K562 (cell line): ENCODE measurements at regions not wholly inside any gene's neighbourhood (a gene's known extent, or its start where the extent isn't known, plus 50 kb on each side); places are given as distances from the start of the nearest gene placed in this dataset.
"Not testable (repeated sequence)": the region's sequence is repeated elsewhere in the genome, so short reads cannot be mapped to it uniquely, and the experiment has no call there.

Source experiments
- ATAC-seq: fragments of 200-7000 bp; cut with Tn5 transposase; 3 replicates; pipeline ENCODE4 v1.9.1; 2020; ENCODE audit warnings: moderate library complexity
- BruUV-seq: library from RNA; stranded (reverse); fragments of 400-500 nt; replicated peaks from 2 replicates; lab custom pipeline; 2021; lab: Mats Ljungman, UMichigan
- CTCF ChIA-PET: fragments of 300-600 bp; formaldehyde crosslinking; extraction: SDS; loops from one replicate; lab custom pipeline; 2021; ENCODE audit warnings: low intra/inter-chr PET ratio; lab: Yijun Ruan, JAX
- POLR2A ChIA-PET: fragments of 300-600, 350-650 bp; sonication (Branson Sonifier 250); formaldehyde crosslinking; extraction: SDS; loops from one replicate; lab custom pipeline; 2021; ENCODE audit warnings: antibody characterized with exemption, inconsistent platforms; lab: Yijun Ruan, JAX
- DNase-seq, 4 experiments: peaks; one replicate each; pipeline versions ENCODE4 v3.0.0 to v3.0.0-alpha.2; 2011 to 2018; ENCODE audit warnings: low spot score in 3 of 4, mixed read lengths in 3 of 4; ENCODE audit errors: extremely low read depth in 1 of 4
- FAIRE-seq: peaks from 2 replicates; lab custom pipeline; 2011; peaks lifted over from hg19 to GRCh38; lab: Jason Lieb, UNC
- H2AFZ ChIP-seq: 2 replicates; pipeline ENCODE4 v1.6.0; 2011; ENCODE audit warnings: low read depth, low read length, control low read depth, inconsistent platforms
- H3K27ac ChIP-seq: fragments of 200-600 bp; 3 replicates; pipeline ENCODE4 v1.8.0; 2011; ENCODE audit warnings: low read depth, mild to moderate bottlenecking, control low read depth, inconsistent platforms, low read length, moderate library complexity, mixed read lengths; ENCODE audit errors: extremely low read depth
- H3K27me3 ChIP-seq, 2 experiments: fragments of 300-600 bp in 1 of 2; 2 replicates in 1 of 2; 3 replicates in 1 of 2; pipeline versions ENCODE4 v1.6.0 to v1.8.0; 2011; ENCODE audit warnings: inconsistent platforms in 2 of 2, low read length in 2 of 2, mild to moderate bottlenecking in 1 of 2, mixed read lengths in 1 of 2, moderate library complexity in 1 of 2; ENCODE audit not compliant: control insufficient read depth in 2 of 2, insufficient read depth in 2 of 2
- H3K36me3 ChIP-seq: fragments of 300-600 bp; 3 replicates; pipeline ENCODE4 v1.8.0; 2011; ENCODE audit warnings: mild to moderate bottlenecking, low read length, inconsistent platforms; ENCODE audit not compliant: control insufficient read depth, insufficient read depth
- H3K4me1 ChIP-seq, 2 experiments: fragments of 200-600 bp in 1 of 2; replicated peaks in 1 of 2; 2 replicates in 1 of 2; 3 replicates in 1 of 2; pipeline versions ENCODE4 v1.5.1 to v1.8.0; 2011; ENCODE audit warnings: inconsistent platforms in 2 of 2, low read length in 2 of 2, mild to moderate bottlenecking in 1 of 2, mixed read lengths in 1 of 2, moderate library complexity in 1 of 2; ENCODE audit not compliant: control insufficient read depth in 2 of 2, insufficient read depth in 2 of 2
- H3K4me2 ChIP-seq: 2 replicates; pipeline ENCODE4 v1.6.1; 2011; ENCODE audit warnings: low read length, control low read depth, inconsistent platforms, mixed read lengths; ENCODE audit not compliant: insufficient read depth
- H3K4me3 ChIP-seq: fragments of 200-600 bp; sonication (generic), shearing (Covaris generic); 2 replicates; pipeline ENCODE4 v1.5.1; 2016; ENCODE audit warnings: control low read depth, inconsistent platforms
- H3K79me2 ChIP-seq: fragments of 200-600 bp; 3 replicates; pipeline ENCODE4 v1.8.0; 2011; ENCODE audit warnings: low read length, inconsistent platforms; ENCODE audit not compliant: control insufficient read depth, insufficient read depth
- H3K9ac ChIP-seq, 2 experiments: 2 replicates each; pipeline versions ENCODE4 v1.6.0 to v1.6.1; 2011; ENCODE audit warnings: low read depth in 2 of 2, low read length in 2 of 2, control low read depth in 1 of 2, inconsistent platforms in 1 of 2, mild to moderate bottlenecking in 1 of 2, mixed read lengths in 1 of 2; ENCODE audit not compliant: insufficient read depth in 1 of 2
- H3K9me1 ChIP-seq: one replicate; pipeline ENCODE4 v1.6.0; 2011; ENCODE audit warnings: inconsistent platforms, mild to moderate bottlenecking, low read length, moderate library complexity; ENCODE audit not compliant: control insufficient read depth, insufficient read depth
- H3K9me3 ChIP-seq: replicated peaks from 2 replicates; pipeline ENCODE4 v1.5.1; 2011; ENCODE audit warnings: low read depth, low read length, inconsistent platforms; ENCODE audit not compliant: control insufficient read depth, insufficient read depth
- H4K20me1 ChIP-seq: replicated peaks from 2 replicates; pipeline ENCODE4 v1.6.1; 2011; ENCODE audit warnings: low read length, inconsistent platforms, mixed read lengths; ENCODE audit not compliant: control insufficient read depth, insufficient read depth
- TSC22D4 ChIP-seq: fragments of 450-650 bp; IDR thresholded peaks from 2 replicates; pipeline ENCODE4 v1.6.1; 2016; ENCODE audit warnings: missing genetic modification characterization, missing biosample characterization, control low read depth
- ZNF23 ChIP-seq: fragments of 250-450 bp; sonication (Bioruptor Pico); IDR thresholded peaks from 2 replicates; pipeline ENCODE4 v1.4.0; 2020; ENCODE audit warnings: mild to moderate bottlenecking
- ZNF764 ChIP-seq: fragments of 250-450 bp; sonication (Bioruptor Pico); IDR thresholded peaks from 2 replicates; pipeline ENCODE4 v1.4.0; 2020; ENCODE audit warnings: low read depth, mild to moderate bottlenecking, moderate library complexity
- WGBS: fragments of 100-300 bp; shearing (Covaris generic); methylation state at CpG from one replicate; pipeline ENCODE4 v1.1.6; 2016; ENCODE audit warnings: low coverage, mixed read lengths; ENCODE audit not compliant: insufficient coverage; ENCODE audit errors: missing lambda C conversion rate; 5-methylcytosine and 5-hydroxymethylcytosine counted together
- in situ Hi-C: fragments of 300-500 bp; cut with MboI; formaldehyde crosslinking; loops from 4 replicates; pipeline ENCODE4 v1.15.0; 2018; ENCODE audit warnings: inconsistent platforms, mixed read lengths
- intact Hi-C: fragments of 100-400 bp; cut with micrococcal nuclease; formaldehyde crosslinking; loops from 2 replicates; pipeline ENCODE4 v1.14.2; 2022

GRCh38 chr13:61095885-61096284, 319.8 kb downstream of the PCDH20 start:
- no peak overlapping the region for H3K27ac ChIP-seq
- no peaks in the 10 kb centered on the region for H3K27me3 ChIP-seq
- H3K4me2 ChIP-seq: no peak overlapping the region
- no peaks in the 10 kb centered on the region for H3K36me3 ChIP-seq
- FAIRE-seq (no peak), DNase-seq (no peak), ATAC-seq (no peak)
- H3K9me3 ChIP-seq: no peaks in the 10 kb centered on the region
- no peaks in the 10 kb centered on the region for H3K4me1 ChIP-seq
- H2AFZ ChIP-seq: no peak overlapping the region
- no TSS peak for BruUV-seq
- H3K79me2 ChIP-seq: no peaks in the 10 kb centered on the region
- no peaks in the 10 kb centered on the region for H3K9me1 ChIP-seq
- no peak overlapping the region for H3K9ac ChIP-seq
- H3K4me3 ChIP-seq: no peak overlapping the region
- intact Hi-C loops (no loop called here), in situ Hi-C loops (no loop called here)
- ChIA-PET CTCF (no interaction called here), POLR2A (no interaction called here)
- TF ChIP-seq TSC22D4 (tag) (no peak), ZNF23 (no peak)
- no peaks in the 10 kb centered on the region for H4K20me1 ChIP-seq

GRCh38 chr13:61094865-61095264, 320.8 kb downstream of the PCDH20 start:
- POLR2A ChIA-PET: no interaction called here
- ATAC-seq (no peak), DNase-seq (no peak), FAIRE-seq (no peak)
- H3K27ac ChIP-seq: no peak overlapping the region
- TF ChIP-seq ZNF764 (CRISPR knock-in tag): no peak
- in situ Hi-C loops (no loop called here), intact Hi-C loops (no loop called here)
- H3K4me3 ChIP-seq: no peak overlapping the region
- H3K9me1 ChIP-seq: no peaks in the 10 kb centered on the region
- H4K20me1 ChIP-seq: no peaks in the 10 kb centered on the region
- H2AFZ ChIP-seq: no peak overlapping the region
- no peak overlapping the region for H3K9ac ChIP-seq
- CTCF ChIA-PET: no interaction called here
- H3K27me3 ChIP-seq: no peaks in the 10 kb centered on the region
- H3K4me1 ChIP-seq: no peaks in the 10 kb centered on the region
- H3K4me2 ChIP-seq: no peak overlapping the region
- no peaks in the 10 kb centered on the region for H3K79me2 ChIP-seq
- H3K36me3 ChIP-seq: no peaks in the 10 kb centered on the region
- no TSS peak for BruUV-seq
- no peaks in the 10 kb centered on the region for H3K9me3 ChIP-seq

GRCh38 chr13:61089894-61090293, 325.8 kb downstream of the PCDH20 start:
- POLR2A ChIA-PET, DNase-seq, H3K27me3 ChIP-seq, H3K36me3 ChIP-seq, in situ Hi-C loops, H3K9ac ChIP-seq, CTCF ChIA-PET, H4K20me1 ChIP-seq, H2AFZ ChIP-seq, H3K9me1 ChIP-seq, FAIRE-seq, BruUV-seq, H3K4me1 ChIP-seq, H3K27ac ChIP-seq, H3K9me3 ChIP-seq, H3K4me2 ChIP-seq, intact Hi-C loops, ATAC-seq, H3K4me3 ChIP-seq, H3K79me2 ChIP-seq: not testable (repeated sequence)
- 0% methylated on average over 1 of the region's 8 CpGs for WGBS
